ENCODE measurements at regions not wholly inside any gene's neighbourhood (a gene's known extent, or its start where the extent isn't known, plus 50 kb on each side); places are given as distances from the start of the nearest gene placed in this dataset.

DNA sequence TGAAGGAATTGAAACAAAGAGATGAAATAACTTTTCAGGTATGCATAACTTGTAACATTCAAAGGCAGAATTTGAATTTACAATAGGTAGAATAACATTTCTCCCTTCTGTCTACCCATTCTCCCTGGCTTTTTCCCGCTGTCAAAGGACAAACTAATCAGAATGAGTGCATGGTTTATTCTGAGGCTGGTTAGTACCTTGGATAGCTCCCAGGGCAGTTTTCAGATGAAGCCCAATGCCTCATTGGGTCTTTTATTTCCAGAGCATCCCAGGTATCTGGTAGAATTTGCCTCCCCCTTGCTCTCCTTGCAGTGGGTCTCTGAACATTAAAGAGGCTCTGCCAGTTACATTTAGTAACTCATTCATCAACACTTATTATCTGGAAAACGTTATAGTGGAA lies 665.5 kb downstream of the BCKDHB start:
- TF ChIP-seq, protein P1, sequence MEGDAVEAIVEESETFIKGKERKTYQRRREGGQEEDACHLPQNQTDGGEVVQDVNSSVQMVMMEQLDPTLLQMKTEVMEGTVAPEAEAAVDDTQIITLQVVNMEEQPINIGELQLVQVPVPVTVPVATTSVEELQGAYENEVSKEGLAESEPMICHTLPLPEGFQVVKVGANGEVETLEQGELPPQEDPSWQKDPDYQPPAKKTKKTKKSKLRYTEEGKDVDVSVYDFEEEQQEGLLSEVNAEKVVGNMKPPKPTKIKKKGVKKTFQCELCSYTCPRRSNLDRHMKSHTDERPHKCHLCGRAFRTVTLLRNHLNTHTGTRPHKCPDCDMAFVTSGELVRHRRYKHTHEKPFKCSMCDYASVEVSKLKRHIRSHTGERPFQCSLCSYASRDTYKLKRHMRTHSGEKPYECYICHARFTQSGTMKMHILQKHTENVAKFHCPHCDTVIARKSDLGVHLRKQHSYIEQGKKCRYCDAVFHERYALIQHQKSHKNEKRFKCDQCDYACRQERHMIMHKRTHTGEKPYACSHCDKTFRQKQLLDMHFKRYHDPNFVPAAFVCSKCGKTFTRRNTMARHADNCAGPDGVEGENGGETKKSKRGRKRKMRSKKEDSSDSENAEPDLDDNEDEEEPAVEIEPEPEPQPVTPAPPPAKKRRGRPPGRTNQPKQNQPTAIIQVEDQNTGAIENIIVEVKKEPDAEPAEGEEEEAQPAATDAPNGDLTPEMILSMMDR (IDR thresholded peaks at IDR 0.05): no peak
- TF ChIP-seq POLR2A (IDR thresholded peaks at IDR 0.05): no peak

All from testis (tissue), 2 donors.